Cerebellar cortex (tissue), 1 donor: ENCODE measurements at regions not wholly inside any gene's neighbourhood (a gene's known extent, or its start where the extent isn't known, plus 50 kb on each side); places are given as distances from the start of the nearest gene placed in this dataset.
A peak's percentile ranks its signal among the peaks of the same experiment; 100 is the strongest.

Experiments
- DNase-seq: peaks from one replicate; pipeline ENCODE4 v3.0.0-alpha.2; 2015; ENCODE audit warnings: low spot score

GRCh38 chr2:147062073-147062472, 782.8 kb upstream of the ACVR2A start:
- DNase-seq, result no peak

GRCh38 chr2:147061269-147061668, 783.6 kb upstream of the ACVR2A start:
- no peak for DNase-seq

GRCh38 chr2:147057892-147058490, 786.8 kb upstream of the ACVR2A start:
- DNase-seq, result no peak

- no peak for DNase-seq
Observed at GRCh38 chr2:147051814-147052213, 793.0 kb upstream of the ACVR2A start.

- DNase-seq, result no peak
Observed at GRCh38 chr2:147051248-147051647, 793.6 kb upstream of the ACVR2A start.

GRCh38 chr2:147049957-147050356, 794.9 kb upstream of the ACVR2A start:
- DNase-seq, result no peak

GRCh38 chr2:147046473-147046872, 798.4 kb upstream of the ACVR2A start:
- no peak for DNase-seq

- DNase-seq, result peak; percentile 14
Observed at GRCh38 chr2:147045113-147045512, 799.7 kb upstream of the ACVR2A start.

- no peak for DNase-seq
Observed at GRCh38 chr2:147041121-147041494, 803.7 kb upstream of the ACVR2A start.

GRCh38 chr2:147040298-147041120, 804.3 kb upstream of the ACVR2A start:
- DNase-seq, result no peak

GRCh38 chr2:147037048-147037447, 807.8 kb upstream of the ACVR2A start:
- no peak for DNase-seq

GRCh38 chr2:147033044-147033443, 811.8 kb upstream of the ACVR2A start:
- DNase-seq, result no peak

GRCh38 chr2:147031897-147032296, 812.9 kb upstream of the ACVR2A start:
- DNase-seq, result no peak

GRCh38 chr2:147030966-147031720, 813.7 kb upstream of the ACVR2A start:
- DNase-seq, result no peak

GRCh38 chr2:147027436-147027835, 817.4 kb upstream of the ACVR2A start:
- no peak for DNase-seq

- no peak for DNase-seq
Observed at GRCh38 chr2:147026664-147027295, 818.0 kb upstream of the ACVR2A start.

- no peak for DNase-seq
Observed at GRCh38 chr2:147025646-147026585, 818.9 kb upstream of the ACVR2A start.

- no peak for DNase-seq
Observed at GRCh38 chr2:147019311-147019710, 825.5 kb upstream of the ACVR2A start.

- DNase-seq, result no peak
Observed at GRCh38 chr2:147017951-147018645, 826.7 kb upstream of the ACVR2A start.

GRCh38 chr2:147016181-147016580, 828.6 kb upstream of the ACVR2A start:
- no peak for DNase-seq

GRCh38 chr2:147015591-147015990, 829.2 kb upstream of the ACVR2A start:
- no peak for DNase-seq
